SW 1271 (cell line): ENCODE measurements at regions not wholly inside any gene's neighbourhood (a gene's known extent, or its start where the extent isn't known, plus 50 kb on each side); places are given as distances from the start of the nearest gene placed in this dataset.
"Not testable (repeated sequence)": the region's sequence is repeated elsewhere in the genome, so short reads cannot be mapped to it uniquely, and the experiment has no call there.

ENCODE experiments used
- DNase-seq, 2 experiments: peaks; one replicate each; lab custom pipeline; 2025; lab: John Stamatoyannopoulos, UW

GRCh38 chr1:177891809-177892208 lies 78.0 kb downstream of the SEC16B start:
- no peak for DNase-seq

- no peak for DNase-seq
These were observed 79.4 kb downstream of the SEC16B start for GRCh38 chr1:177890479-177890878.

GRCh38 chr1:177884479-177885021 lies 85.3 kb downstream of the SEC16B start:
- no peak for DNase-seq

GRCh38 chr1:177883581-177883980 lies 86.3 kb downstream of the SEC16B start:
- no peak for DNase-seq

GRCh38 chr1:177880339-177880891 lies 89.4 kb downstream of the SEC16B start:
- DNase-seq = no peak

GRCh38 chr1:177877086-177877485 lies 92.8 kb downstream of the SEC16B start:
- DNase-seq = no peak

- DNase-seq = no peak
These were observed 96.6 kb downstream of the SEC16B start for GRCh38 chr1:177873238-177873637.

GRCh38 chr1:177872308-177872900 lies 97.5 kb downstream of the SEC16B start:
- DNase-seq = no peak

GRCh38 chr1:177871613-177872307 lies 98.1 kb downstream of the SEC16B start:
- DNase-seq = no peak

GRCh38 chr1:177869586-177869985 lies 100.3 kb downstream of the SEC16B start:
- no peak for DNase-seq

GRCh38 chr1:177869011-177869410 lies 100.8 kb downstream of the SEC16B start:
- DNase-seq = not testable (repeated sequence)

GRCh38 chr1:177865807-177866206 lies 104.1 kb downstream of the SEC16B start:
- no peak for DNase-seq

GRCh38 chr1:177864538-177865305 lies 105.1 kb downstream of the SEC16B start:
- DNase-seq = no peak

- no peak for DNase-seq
These were observed 106.1 kb downstream of the SEC16B start for GRCh38 chr1:177863796-177864195.

- DNase-seq = no peak
These were observed 106.9 kb downstream of the SEC16B start for GRCh38 chr1:177862916-177863315.

- no peak for DNase-seq
These were observed 110.3 kb downstream of the SEC16B start for GRCh38 chr1:177859572-177859971.

- no peak for DNase-seq
These were observed 111.5 kb downstream of the SEC16B start for GRCh38 chr1:177858332-177858821.

GRCh38 chr1:177857285-177857684 lies 112.6 kb downstream of the SEC16B start:
- DNase-seq = no peak

- DNase-seq = no peak
These were observed 114.9 kb downstream of the SEC16B start for GRCh38 chr1:177854951-177855350.

- DNase-seq = no peak
These were observed 120.1 kb downstream of the SEC16B start for GRCh38 chr1:177849579-177850290.

GRCh38 chr1:177849130-177849529 lies 120.7 kb downstream of the SEC16B start:
- DNase-seq = no peak

- no peak for DNase-seq
These were observed 121.3 kb downstream of the SEC16B start for GRCh38 chr1:177848577-177848976.
